Memory B cell (primary cell): ENCODE measurements at regions not wholly inside any gene's neighbourhood (a gene's known extent, or its start where the extent isn't known, plus 50 kb on each side); places are given as distances from the start of the nearest gene placed in this dataset.
"Not testable (repeated sequence)": the region's sequence is repeated elsewhere in the genome, so short reads cannot be mapped to it uniquely, and the experiment has no call there.

Experiments
- ATAC-seq: fragments of 150-1000 bp; cut with Tn5 transposase; 2 replicates; pipeline ENCODE4 v1.10.0; 2021; ENCODE audit warnings: low read depth, mild to moderate bottlenecking, moderate library complexity
- DNase-seq, 2 donors: peaks; one replicate each; pipeline ENCODE4 v3.0.0; 2022; ENCODE audit warnings: low spot score in 2 of 2
- H3K27ac Mint-ChIP-seq: one replicate; pipeline ENCODE4 v1.8.0; 2022; ENCODE audit warnings: mild to moderate bottlenecking, moderate library complexity, mixed read lengths
- H3K27me3 Mint-ChIP-seq: one replicate; pipeline ENCODE4 v1.8.0; 2022; ENCODE audit warnings: mixed read lengths
- H3K36me3 Mint-ChIP-seq: one replicate; pipeline ENCODE4 v1.8.0; 2022; ENCODE audit warnings: mild to moderate bottlenecking, mixed read lengths
- H3K4me1 Mint-ChIP-seq: one replicate; pipeline ENCODE4 v1.8.0; 2022; ENCODE audit warnings: mixed read lengths
- H3K4me3 Mint-ChIP-seq: one replicate; pipeline ENCODE4 v1.8.0; 2022; ENCODE audit warnings: mild to moderate bottlenecking, moderate library complexity, mixed read lengths
- H3K9me3 Mint-ChIP-seq: one replicate; pipeline ENCODE4 v1.8.0; 2022; ENCODE audit warnings: mixed read lengths

- Mint-ChIP-seq H3K27ac (no peak overlapping the region), H3K27me3 (peaks cover 9% of the 10 kb centered on the region), H3K36me3 (no peaks in the 10 kb centered on the region), H3K4me3 (no peak overlapping the region), H3K4me1 (no peaks in the 10 kb centered on the region), H3K9me3 (no peaks in the 10 kb centered on the region)
- no peak for ATAC-seq
- no peak for DNase-seq
Observed at GRCh38 chr6:27593200-27593818, 120.4 kb upstream of the ZNF184 start.

- Mint-ChIP-seq H3K36me3 (no peaks in the 10 kb centered on the region), H3K27ac (no peak overlapping the region), H3K4me1 (no peaks in the 10 kb centered on the region), H3K9me3 (no peaks in the 10 kb centered on the region), H3K4me3 (no peak overlapping the region), H3K27me3 (peaks cover 9% of the 10 kb centered on the region)
- ATAC-seq (no peak), DNase-seq (no peak)
Observed at GRCh38 chr6:27592481-27593199, 119.7 kb upstream of the ZNF184 start.

GRCh38 chr6:27591699-27592480 is 119.0 kb upstream of the ZNF184 start:
- Mint-ChIP-seq H3K27me3 (peaks cover 9% of the 10 kb centered on the region), H3K9me3 (no peaks in the 10 kb centered on the region), H3K4me1 (no peaks in the 10 kb centered on the region), H3K27ac (no peak overlapping the region), H3K36me3 (no peaks in the 10 kb centered on the region), H3K4me3 (no peak overlapping the region)
- DNase-seq (no peak), ATAC-seq (no peak)

DNA sequence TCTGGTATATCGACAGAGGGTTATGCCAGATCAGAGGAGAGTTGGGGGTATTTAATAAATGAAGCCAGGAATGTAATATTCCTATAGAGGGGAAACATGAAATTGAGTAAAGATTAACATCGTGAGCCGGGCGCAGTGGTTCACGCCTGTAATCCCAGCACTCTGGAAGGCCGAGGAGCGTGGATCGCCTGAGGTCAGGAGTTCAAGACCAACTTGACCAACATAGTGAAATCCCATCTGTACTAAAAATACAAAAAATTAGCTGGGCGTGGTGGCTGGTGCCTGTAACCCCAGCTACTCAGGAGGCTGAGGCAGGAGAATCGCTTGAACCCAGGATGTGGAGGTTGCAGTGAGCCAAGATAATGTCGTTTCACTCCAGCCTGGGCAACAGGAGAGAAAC is 112.4 kb upstream of the ZNF184 start:
- not testable (repeated sequence) for H3K36me3 Mint-ChIP-seq, H3K4me3 Mint-ChIP-seq, DNase-seq, H3K4me1 Mint-ChIP-seq, H3K27ac Mint-ChIP-seq, ATAC-seq, H3K9me3 Mint-ChIP-seq
- H3K27me3 Mint-ChIP-seq, result peaks cover 15% of the 10 kb centered on the region

GRCh38 chr6:27584326-27584725 is 111.4 kb upstream of the ZNF184 start:
- peaks cover 2% of the 10 kb centered on the region for H3K9me3 Mint-ChIP-seq
- no peaks in the 10 kb centered on the region for H3K36me3 Mint-ChIP-seq
- peaks cover 16% of the 10 kb centered on the region for H3K27me3 Mint-ChIP-seq
- DNase-seq, result no peak
- no peaks in the 10 kb centered on the region for H3K4me1 Mint-ChIP-seq
- no peak overlapping the region for H3K4me3 Mint-ChIP-seq
- H3K27ac Mint-ChIP-seq, result no peak overlapping the region
- no peak for ATAC-seq

- H3K27me3 Mint-ChIP-seq, result peaks cover 21% of the 10 kb centered on the region
- H3K4me3 Mint-ChIP-seq, result no peak overlapping the region
- ATAC-seq, result no peak
- peaks cover 2% of the 10 kb centered on the region for H3K9me3 Mint-ChIP-seq
- H3K36me3 Mint-ChIP-seq, result no peaks in the 10 kb centered on the region
- DNase-seq, result no peak
- H3K4me1 Mint-ChIP-seq, result no peaks in the 10 kb centered on the region
- no peak overlapping the region for H3K27ac Mint-ChIP-seq
Observed at GRCh38 chr6:27582928-27583725, 110.2 kb upstream of the ZNF184 start.

GRCh38 chr6:27579973-27580372 is 107.1 kb upstream of the ZNF184 start:
- DNase-seq, result no peak
- H3K27me3 Mint-ChIP-seq, result peaks cover 25% of the 10 kb centered on the region
- H3K4me1 Mint-ChIP-seq, result no peaks in the 10 kb centered on the region
- H3K27ac Mint-ChIP-seq, result no peak overlapping the region
- H3K36me3 Mint-ChIP-seq, result no peaks in the 10 kb centered on the region
- ATAC-seq, result no peak
- H3K9me3 Mint-ChIP-seq, result peaks cover 2% of the 10 kb centered on the region
- H3K4me3 Mint-ChIP-seq, result no peak overlapping the region

DNA sequence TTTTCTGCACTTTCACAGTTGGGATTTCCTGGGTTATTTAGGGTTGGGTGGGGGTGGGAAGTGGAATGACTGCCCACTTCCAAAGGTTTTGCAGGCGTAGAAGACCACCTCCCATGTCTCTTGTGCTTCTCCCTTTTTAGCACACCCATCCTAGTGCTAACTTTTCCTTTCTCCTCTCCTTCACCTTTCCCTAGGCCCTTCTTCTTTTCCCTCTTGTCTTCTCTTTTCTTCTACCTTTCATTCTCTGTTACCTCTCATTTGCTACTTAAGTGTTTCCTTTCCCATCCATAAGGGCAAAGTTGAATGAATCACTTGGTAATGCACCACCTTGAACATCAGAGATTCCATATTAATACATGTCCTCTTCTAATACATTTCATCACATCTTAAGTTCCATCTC is 105.0 kb upstream of the ZNF184 start:
- Mint-ChIP-seq H3K9me3 (peaks cover 6% of the 10 kb centered on the region), H3K4me3 (no peak overlapping the region), H3K36me3 (no peaks in the 10 kb centered on the region), H3K4me1 (no peaks in the 10 kb centered on the region), H3K27ac (no peak overlapping the region), H3K27me3 (peaks cover 22% of the 10 kb centered on the region)
- DNase-seq, result no peak
- ATAC-seq, result no peak

DNA sequence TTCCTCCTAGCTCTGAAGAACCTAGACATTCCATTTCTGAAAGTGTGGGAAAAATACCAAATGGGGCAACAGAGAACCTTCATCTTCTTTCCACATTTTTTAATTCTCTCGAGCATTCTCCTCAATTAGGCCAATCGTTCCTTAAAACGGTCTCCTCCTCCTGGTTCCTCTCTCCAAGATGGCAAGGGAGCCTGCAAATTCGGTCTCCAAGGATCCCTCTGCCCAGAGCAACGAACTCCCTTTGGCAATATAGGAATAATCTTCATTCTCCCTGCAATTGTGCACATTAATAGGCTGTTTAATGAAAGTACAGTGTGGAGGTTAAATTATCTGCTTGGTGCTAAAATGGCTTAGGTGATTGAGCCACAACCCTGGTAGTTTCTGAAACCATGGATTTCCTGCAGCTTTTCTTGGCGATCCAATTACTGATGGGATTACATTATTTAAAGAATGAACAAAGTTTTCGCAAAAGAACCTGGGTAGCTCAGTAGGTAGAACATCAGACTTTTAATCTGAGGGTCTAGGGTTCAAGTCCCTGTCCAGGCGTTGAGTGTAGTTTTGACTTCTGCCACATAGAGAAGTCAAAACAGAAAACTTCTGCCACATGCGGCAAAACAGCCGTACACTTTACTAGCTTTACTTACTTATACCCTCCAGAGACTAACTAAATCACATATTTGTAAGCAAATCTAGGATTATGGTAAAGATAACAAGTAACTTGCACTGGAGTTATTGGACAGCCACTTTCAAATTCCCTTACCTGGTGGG is 102.9 kb upstream of the ZNF184 start:
- DNase-seq (no peak), ATAC-seq (no peak)
- no peaks in the 10 kb centered on the region for H3K4me1 Mint-ChIP-seq
- H3K9me3 Mint-ChIP-seq, result peaks cover 5% of the 10 kb centered on the region
- no peak overlapping the region for H3K4me3 Mint-ChIP-seq
- no peak overlapping the region for H3K27ac Mint-ChIP-seq
- H3K36me3 Mint-ChIP-seq, result no peaks in the 10 kb centered on the region
- peaks cover 22% of the 10 kb centered on the region for H3K27me3 Mint-ChIP-seq

GRCh38 chr6:27568226-27568897 is 95.5 kb upstream of the ZNF184 start:
- no peak overlapping the region for H3K4me3 Mint-ChIP-seq

GRCh38 chr6:27565839-27566779 is 93.2 kb upstream of the ZNF184 start:
- no peak for DNase-seq
- H3K36me3 Mint-ChIP-seq, result no peaks in the 10 kb centered on the region
- no peak overlapping the region for H3K27ac Mint-ChIP-seq
- peaks cover 2% of the 10 kb centered on the region for H3K4me1 Mint-ChIP-seq
- H3K27me3 Mint-ChIP-seq, result peaks cover 31% of the 10 kb centered on the region
- no peak overlapping the region for H3K4me3 Mint-ChIP-seq
- no peak for ATAC-seq
- H3K9me3 Mint-ChIP-seq, result no peaks in the 10 kb centered on the region

More at GRCh38 chr6:27568226-27568897, 95.5 kb upstream of the ZNF184 start:
- DNase-seq (no peak), ATAC-seq (no peak)
- H3K9me3 Mint-ChIP-seq, result peaks cover 1% of the 10 kb centered on the region
- H3K36me3 Mint-ChIP-seq, result no peaks in the 10 kb centered on the region
- peaks cover 2% of the 10 kb centered on the region for H3K4me1 Mint-ChIP-seq
- peaks cover 28% of the 10 kb centered on the region for H3K27me3 Mint-ChIP-seq
- no peak overlapping the region for H3K27ac Mint-ChIP-seq

DNA sequence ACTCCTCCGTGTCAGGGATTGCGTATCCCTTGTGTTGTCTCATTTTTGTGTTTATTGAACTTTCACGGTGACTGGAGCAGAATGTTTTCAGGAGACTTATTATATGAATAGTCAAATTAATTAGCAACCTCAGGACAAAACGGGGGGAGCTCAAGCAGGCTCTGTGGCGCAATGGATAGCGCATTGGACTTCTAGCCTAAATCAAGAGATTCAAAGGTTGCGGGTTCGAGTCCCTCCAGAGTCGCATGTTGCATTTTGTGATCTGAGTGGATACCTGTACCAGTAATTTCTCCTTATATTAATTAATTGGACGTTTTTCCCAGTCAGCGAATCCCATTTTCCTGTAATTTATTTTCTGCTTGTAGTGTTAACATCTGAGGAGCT is 89.1 kb upstream of the ZNF184 start:
- Mint-ChIP-seq H3K36me3 (no peaks in the 10 kb centered on the region), H3K9me3 (peaks cover 2% of the 10 kb centered on the region), H3K27ac (no peak overlapping the region), H3K4me1 (peaks cover 2% of the 10 kb centered on the region), H3K27me3 (peaks cover 37% of the 10 kb centered on the region), H3K4me3 (no peak overlapping the region)
- DNase-seq (no peak), ATAC-seq (no peak)
